ENCODE measurements at regions not wholly inside any gene's neighbourhood (a gene's known extent, or its start where the extent isn't known, plus 50 kb on each side); places are given as distances from the start of the nearest gene placed in this dataset.
"Not testable (repeated sequence)": the region's sequence is repeated elsewhere in the genome, so short reads cannot be mapped to it uniquely, and the experiment has no call there.

- no peak for DNase-seq (ENCODE audit: low spot score)
These were observed 363.7 kb upstream of the FSIP2 start for GRCh38 chr2:185374878-185375277.

DNA sequence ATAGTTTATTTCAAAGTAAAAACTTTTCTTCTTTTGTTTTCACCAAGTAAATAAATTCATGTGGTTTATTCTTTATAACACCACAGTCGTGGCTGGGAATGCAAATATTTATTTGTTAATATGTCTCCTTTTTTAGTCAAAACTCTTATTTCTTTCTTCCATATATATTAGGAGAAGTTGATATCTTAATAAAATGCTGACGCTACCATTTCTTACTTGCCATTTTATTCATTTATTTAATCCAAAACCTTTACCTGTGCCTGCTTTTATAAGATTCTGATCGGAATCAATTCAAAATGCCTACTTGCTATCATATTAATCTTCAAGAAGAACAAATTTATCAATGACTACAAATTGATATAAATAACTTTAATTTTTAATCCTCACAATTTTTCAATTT lies 362.9 kb upstream of the FSIP2 start:
- DNase-seq (ENCODE audit: low spot score), result no peak

GRCh38 chr2:185381631-185382030 lies 357.0 kb upstream of the FSIP2 start:
- no peak for DNase-seq (ENCODE audit: low spot score)

DNA sequence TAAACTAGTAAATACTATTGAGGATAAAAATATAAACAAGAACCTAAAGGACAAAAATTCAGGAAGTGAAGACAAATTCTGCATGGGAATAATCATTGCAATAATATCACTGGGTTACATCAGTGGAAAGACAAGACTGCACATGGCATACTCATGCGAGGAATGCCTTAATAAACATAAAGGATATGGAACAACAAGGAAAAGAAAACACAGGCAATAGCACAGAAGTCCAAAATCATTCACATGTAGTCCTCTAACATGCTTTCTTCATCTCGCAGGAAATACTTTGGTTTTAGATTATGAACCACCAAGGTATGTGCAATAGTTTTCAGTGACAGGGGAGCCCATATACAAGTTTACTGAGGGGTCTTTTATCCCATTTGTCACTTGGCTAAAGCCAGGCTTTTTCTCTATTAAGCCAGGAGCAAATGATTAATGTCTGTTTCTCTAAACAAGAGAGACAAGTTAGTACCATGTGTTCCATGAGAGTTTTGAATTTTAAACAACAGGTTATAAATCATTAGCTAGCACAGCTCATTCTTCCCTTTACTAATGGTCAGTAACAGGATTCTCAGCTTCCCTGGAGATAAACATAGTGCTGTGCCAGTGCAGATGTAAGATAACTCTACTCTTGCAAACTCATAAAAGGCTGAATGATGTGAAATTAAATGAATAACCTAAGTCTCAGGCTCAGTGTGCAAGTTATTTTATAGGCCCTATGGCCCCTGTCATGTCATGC lies 353.6 kb upstream of the FSIP2 start:
- no peak for DNase-seq (ENCODE audit: low spot score)

GRCh38 chr2:185388226-185388625 lies 350.4 kb upstream of the FSIP2 start:
- DNase-seq (ENCODE audit: low spot score), result no peak

- peak; percentile 52 for DNase-seq (ENCODE audit: low spot score)
These were observed 347.1 kb upstream of the FSIP2 start for GRCh38 chr2:185391543-185391942.

DNA sequence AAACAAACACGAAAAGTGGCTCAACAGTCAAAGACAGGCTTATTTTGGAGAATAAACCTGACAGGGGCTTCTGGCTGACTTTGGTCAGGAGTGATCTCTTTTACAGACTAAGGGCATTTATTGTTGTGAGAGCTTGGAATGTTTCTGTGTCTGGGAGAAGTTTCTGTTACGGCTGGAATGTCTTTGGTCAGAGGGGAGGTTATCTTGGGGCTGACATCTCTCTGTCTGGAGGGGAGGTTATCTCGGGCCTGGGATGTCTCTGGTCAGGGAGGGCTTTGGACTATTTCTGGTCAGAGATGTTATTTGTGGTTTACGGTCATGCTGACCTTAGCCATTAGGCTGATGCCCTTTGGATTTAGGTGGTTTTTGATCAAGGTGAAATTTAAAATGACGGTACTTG lies 345.5 kb upstream of the FSIP2 start:
- DNase-seq (ENCODE audit: low spot score), result no peak

GRCh38 chr2:185402474-185402873 lies 336.1 kb upstream of the FSIP2 start:
- DNase-seq (ENCODE audit: low spot score), result no peak

GRCh38 chr2:185404578-185404977 lies 334.0 kb upstream of the FSIP2 start:
- DNase-seq (ENCODE audit: low spot score), result no peak

GRCh38 chr2:185417111-185417510 lies 321.5 kb upstream of the FSIP2 start:
- no peak for DNase-seq (ENCODE audit: low spot score)

DNA sequence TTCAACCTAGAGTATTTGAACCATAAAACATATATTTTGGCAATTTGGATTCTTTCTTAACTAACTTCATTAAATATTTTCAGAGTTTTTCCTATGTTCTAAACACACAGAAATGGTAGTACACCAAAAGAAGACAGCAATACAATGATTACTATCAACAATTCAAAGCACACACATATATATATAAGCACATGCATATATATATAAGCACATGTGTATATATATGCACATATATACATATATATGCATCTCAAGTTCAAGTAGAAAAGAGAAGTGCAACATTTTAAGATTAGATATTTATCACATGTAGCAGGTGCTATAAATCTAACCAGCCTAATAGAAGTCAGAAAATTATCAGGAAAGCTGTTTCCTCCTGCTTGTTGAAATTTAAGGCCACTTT lies 320.9 kb upstream of the FSIP2 start:
- no peak for DNase-seq (ENCODE audit: low spot score)

GRCh38 chr2:185424958-185425629 lies 313.5 kb upstream of the FSIP2 start:
- not testable (repeated sequence) for DNase-seq (ENCODE audit: low spot score)

GRCh38 chr2:185428000-185428399 lies 310.6 kb upstream of the FSIP2 start:
- no peak for DNase-seq (ENCODE audit: low spot score)

GRCh38 chr2:185433824-185434223 lies 304.8 kb upstream of the FSIP2 start:
- DNase-seq (ENCODE audit: low spot score), result no peak

GRCh38 chr2:185436787-185437372 lies 301.7 kb upstream of the FSIP2 start:
- DNase-seq (ENCODE audit: low spot score), result no peak

GRCh38 chr2:185441486-185442005 lies 297.1 kb upstream of the FSIP2 start:
- DNase-seq (ENCODE audit: low spot score), result no peak

DNA sequence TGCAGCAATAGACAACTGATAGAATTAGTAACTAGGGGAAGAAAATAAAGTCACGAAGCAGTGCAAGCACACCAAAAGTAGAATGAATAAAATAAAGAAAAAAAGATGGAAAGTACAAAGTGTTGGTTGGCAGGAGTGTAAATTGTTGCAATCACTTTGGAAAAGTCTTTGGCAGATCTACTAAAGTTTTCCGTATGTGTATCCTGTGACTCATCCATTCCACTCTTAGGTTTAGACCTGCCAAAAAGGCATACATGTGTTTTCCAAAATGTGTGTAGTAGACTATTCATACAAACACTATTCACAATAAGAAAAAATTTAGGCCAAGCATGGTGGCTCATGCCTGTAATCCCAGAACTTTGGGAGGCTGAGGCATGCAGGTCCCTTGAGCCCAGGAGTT lies 282.1 kb upstream of the FSIP2 start:
- DNase-seq (ENCODE audit: low spot score), result no peak

DNA sequence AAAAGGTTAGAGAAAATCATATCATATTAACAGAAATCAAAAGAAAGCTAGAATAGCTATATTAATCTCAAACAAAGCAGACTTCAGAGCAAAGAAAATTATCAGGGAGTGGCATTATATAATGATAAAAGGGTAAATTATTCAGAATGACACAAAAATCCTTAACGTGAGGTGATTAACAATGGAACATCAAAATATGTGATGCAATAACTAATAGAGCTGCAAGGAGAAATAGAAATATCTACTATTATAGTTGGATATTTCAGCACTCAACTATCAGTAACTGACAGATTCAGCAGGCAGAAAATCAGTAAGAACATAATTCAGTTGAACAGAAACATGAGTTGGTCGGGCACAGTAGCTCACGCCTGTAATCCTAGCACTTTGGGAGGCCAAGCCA lies 275.1 kb upstream of the FSIP2 start:
- DNase-seq (ENCODE audit: low spot score), result no peak

GRCh38 chr2:185466915-185467314 lies 271.7 kb upstream of the FSIP2 start:
- no peak for DNase-seq (ENCODE audit: low spot score)

GRCh38 chr2:185471441-185471840 lies 267.2 kb upstream of the FSIP2 start:
- DNase-seq (ENCODE audit: low spot score), result no peak

DNA sequence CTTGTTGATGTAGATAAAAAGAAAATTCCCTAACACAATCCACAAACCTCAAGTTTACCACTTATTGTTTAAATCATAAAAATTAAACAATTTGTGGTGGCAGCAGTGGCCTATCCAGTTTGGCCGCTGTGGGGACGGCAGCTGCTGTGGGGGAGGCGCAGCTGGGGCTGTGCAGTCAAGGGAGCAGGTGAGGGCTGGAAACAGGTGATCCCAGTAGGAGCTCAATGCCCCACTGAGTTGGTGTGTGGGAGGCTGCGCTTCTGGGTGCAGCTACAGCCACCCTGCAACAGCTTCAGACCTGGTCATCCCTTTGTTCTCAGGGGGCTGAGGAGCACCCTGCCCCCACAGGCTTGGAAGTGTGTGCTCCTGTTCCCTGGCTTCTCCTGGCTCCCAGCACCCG lies 266.0 kb upstream of the FSIP2 start:
- DNase-seq (ENCODE audit: low spot score), result no peak

GRCh38 chr2:185473838-185474237 lies 264.8 kb upstream of the FSIP2 start:
- no peak for DNase-seq (ENCODE audit: low spot score)

DNA sequence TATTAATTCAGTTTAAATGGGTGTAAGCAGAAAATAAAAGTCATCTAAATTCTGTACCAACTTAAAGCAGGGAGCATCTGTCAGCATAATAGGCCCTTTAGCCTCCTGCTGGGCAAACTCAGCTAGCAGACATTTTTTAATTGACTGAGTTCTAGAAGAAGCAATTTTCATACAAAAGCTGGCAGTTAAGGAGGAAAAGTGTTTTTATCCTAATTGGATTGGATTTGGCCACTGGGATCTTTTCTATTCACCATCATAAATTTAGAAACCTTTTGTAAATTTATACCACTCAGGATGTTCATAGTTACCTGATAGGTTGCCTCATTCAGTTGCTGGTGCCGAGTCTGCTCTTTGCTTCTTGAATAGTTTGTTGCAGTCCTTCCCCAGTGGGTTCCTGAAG lies 262.7 kb upstream of the FSIP2 start:
- no peak for DNase-seq (ENCODE audit: low spot score)
